Transverse colon (tissue), 4 donors: ENCODE measurements at regions not wholly inside any gene's neighbourhood (a gene's known extent, or its start where the extent isn't known, plus 50 kb on each side); places are given as distances from the start of the nearest gene placed in this dataset.

ENCODE experiments used
- POLR2A ChIP-seq: fragments of 450-650 bp; IDR thresholded peaks from one replicate; pipeline ENCODE4 v1.6.1; 2016; ENCODE audit warnings: antibody characterized with exemption, mild to moderate bottlenecking, moderate library complexity
- POLR2AphosphoS5 ChIP-seq, 3 donors: sonication (generic); formaldehyde crosslinking; IDR thresholded peaks; one replicate each; pipeline ENCODE4 v1.6.1; 2016; ENCODE audit warnings: antibody characterized with exemption in 3 of 3
- TF ChIP-seq, protein P1 (sequence below), 5 experiments: fragments of 200-600 bp in 3 of 5; fragments of 450-650 bp in 2 of 5; sonication (generic) in 3 of 5; IDR thresholded peaks; 1 replicate in 2 of 5; 2 replicates in 3 of 5; pipeline ENCODE4 v1.5.1; 2016 to 2017; ENCODE audit warnings: antibody characterized with exemption in 5 of 5, inconsistent platforms in 3 of 5, mild to moderate bottlenecking in 2 of 5, moderate library complexity in 1 of 5

DNA sequence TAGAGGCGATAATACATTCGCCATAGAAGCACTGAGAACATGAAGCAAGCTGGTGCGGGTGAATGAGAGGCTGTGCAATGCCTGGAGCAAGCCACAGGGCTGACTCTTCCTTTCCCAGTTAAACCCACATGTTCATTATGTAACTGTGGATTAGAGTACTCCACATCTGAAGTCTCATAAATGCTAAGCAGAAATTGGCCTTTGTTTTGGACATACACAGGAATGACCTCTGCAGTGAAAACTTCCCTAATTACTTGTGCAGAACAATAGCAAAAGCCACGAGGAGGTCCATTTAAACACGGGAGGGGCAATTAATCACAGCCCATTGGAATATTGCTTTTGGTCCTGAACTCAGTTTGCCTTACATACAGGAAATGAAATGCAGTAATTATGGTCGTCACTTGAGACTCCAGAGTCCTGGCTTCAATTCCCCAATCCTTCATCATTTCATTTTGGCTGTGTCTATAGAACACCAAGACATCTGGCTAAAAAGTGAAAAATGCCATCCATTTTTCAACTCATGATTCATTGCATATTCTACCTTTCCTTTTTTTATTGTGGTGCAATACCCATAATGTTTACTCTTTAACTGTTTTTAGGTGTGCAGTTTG is 78.7 kb upstream of the CXCL12 start:
- TF ChIP-seq, protein P1, sequence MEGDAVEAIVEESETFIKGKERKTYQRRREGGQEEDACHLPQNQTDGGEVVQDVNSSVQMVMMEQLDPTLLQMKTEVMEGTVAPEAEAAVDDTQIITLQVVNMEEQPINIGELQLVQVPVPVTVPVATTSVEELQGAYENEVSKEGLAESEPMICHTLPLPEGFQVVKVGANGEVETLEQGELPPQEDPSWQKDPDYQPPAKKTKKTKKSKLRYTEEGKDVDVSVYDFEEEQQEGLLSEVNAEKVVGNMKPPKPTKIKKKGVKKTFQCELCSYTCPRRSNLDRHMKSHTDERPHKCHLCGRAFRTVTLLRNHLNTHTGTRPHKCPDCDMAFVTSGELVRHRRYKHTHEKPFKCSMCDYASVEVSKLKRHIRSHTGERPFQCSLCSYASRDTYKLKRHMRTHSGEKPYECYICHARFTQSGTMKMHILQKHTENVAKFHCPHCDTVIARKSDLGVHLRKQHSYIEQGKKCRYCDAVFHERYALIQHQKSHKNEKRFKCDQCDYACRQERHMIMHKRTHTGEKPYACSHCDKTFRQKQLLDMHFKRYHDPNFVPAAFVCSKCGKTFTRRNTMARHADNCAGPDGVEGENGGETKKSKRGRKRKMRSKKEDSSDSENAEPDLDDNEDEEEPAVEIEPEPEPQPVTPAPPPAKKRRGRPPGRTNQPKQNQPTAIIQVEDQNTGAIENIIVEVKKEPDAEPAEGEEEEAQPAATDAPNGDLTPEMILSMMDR (IDR thresholded peaks at IDR 0.05): no peak
- no peak for TF ChIP-seq POLR2AphosphoS5 (IDR thresholded peaks at IDR 0.05)
- TF ChIP-seq POLR2A: no peak
